Thyroid gland (tissue), 4 donors: ENCODE measurements at regions not wholly inside any gene's neighbourhood (a gene's known extent, or its start where the extent isn't known, plus 50 kb on each side); places are given as distances from the start of the nearest gene placed in this dataset. TPM values are rescaled to one million over a fixed set of nuclear protein-coding genes. Genes with fewer than 3 reads are reported as not detected.

Experiments
- DNase-seq, 2 donors: peaks; one replicate each; pipeline ENCODE4 v3.0.0-alpha.2; 2019
- H3K27ac ChIP-seq, 3 donors: fragments of 200-600 bp; sonication (generic); 1 replicate in 2 of 3; 2 replicates in 1 of 3; pipeline ENCODE4 v1.5.1; 2016 to 2019; ENCODE audit warnings: mild to moderate bottlenecking in 1 of 3, moderate library complexity in 1 of 3
- H3K27me3 ChIP-seq: fragments of 200-600 bp; sonication (generic); one replicate; pipeline ENCODE4 v1.5.1; 2019
- H3K36me3 ChIP-seq, 2 donors: fragments of 200-600 bp; sonication (generic); one replicate each; pipeline ENCODE4 v1.5.1; 2016 to 2019
- H3K4me1 ChIP-seq, 2 donors: fragments of 200-600 bp; sonication (generic); one replicate each; pipeline ENCODE4 v1.5.1; 2017 to 2019
- H3K4me3 ChIP-seq, 3 donors: fragments of 200-600 bp; sonication (generic); replicated peaks in 1 of 3; 1 replicate in 2 of 3; 2 replicates in 1 of 3; pipeline ENCODE4 v1.5.1; 2016; ENCODE audit warnings: mild to moderate bottlenecking in 1 of 3
- H3K9me3 ChIP-seq: fragments of 200-600 bp; sonication (generic); one replicate; pipeline ENCODE4 v1.5.1; 2017
- CTCF ChIP-seq, 6 experiments: fragments of 200-600 bp in 3 of 6; fragments of 450-650 bp in 3 of 6; sonication (generic) in 3 of 6; IDR thresholded peaks; one replicate each; pipeline ENCODE4 v1.5.1; 2016 to 2019; ENCODE audit warnings: antibody characterized with exemption in 6 of 6, mild to moderate bottlenecking in 2 of 6, inconsistent platforms in 1 of 6, moderate library complexity in 1 of 6
- POLR2A ChIP-seq, 2 donors: fragments of 450-650 bp; IDR thresholded peaks; one replicate each; pipeline ENCODE4 v1.6.1; 2017; ENCODE audit warnings: antibody characterized with exemption in 2 of 2, mild to moderate bottlenecking in 2 of 2, moderate library complexity in 1 of 2
- WGBS, 2 donors: methylation state at CpG; one replicate each; pipeline ENCODE4 v1.1.5; 2017; 5-methylcytosine and 5-hydroxymethylcytosine counted together
- intact Hi-C: fragments of 100-400 bp; cut with DNase I; formaldehyde crosslinking; loops from one replicate; pipeline ENCODE4 v1.15.1; 2023
- small RNA-seq: library from RNA; depleted of rRNA; stranded (forward); fragments of <200 nt; gene quantifications from one replicate; pipeline ENCODE3, GENCODE V24; 2016

- Histone ChIP-seq H3K27me3 (no peaks in the 10 kb centered on the region), H3K4me3 (no peak overlapping the region), H3K27ac (no peak overlapping the region), H3K4me1 (no peaks in the 10 kb centered on the region), H3K36me3 (no peaks in the 10 kb centered on the region), H3K9me3 (no peaks in the 10 kb centered on the region)
- DNase-seq = no peak
- WGBS, 2 donors = 84 to 94% methylated on average over 1 of the region's 1 CpG
- intact Hi-C loops = no loop called here
- TF ChIP-seq CTCF (IDR thresholded peaks at IDR 0.05) (no peak), POLR2A (IDR thresholded peaks at IDR 0.05) (no peak)
Observed at GRCh38 chr5:114308508-114308907, 53.4 kb upstream of the KCNN2 start.

GRCh38 chr5:114310666-114311065 lies 51.2 kb upstream of the KCNN2 start:
- Histone ChIP-seq H3K27me3 (no peaks in the 10 kb centered on the region), H3K4me3 (no peak overlapping the region), H3K4me1 (no peaks in the 10 kb centered on the region), H3K27ac (no peak overlapping the region), H3K9me3 (no peaks in the 10 kb centered on the region), H3K36me3 (no peaks in the 10 kb centered on the region)
- 72 to 78% methylated on average over 2 of the region's 2 CpGs for WGBS, 2 donors
- no peak for DNase-seq
- TF ChIP-seq POLR2A (IDR thresholded peaks at IDR 0.05) = no peak
- no peak for TF ChIP-seq CTCF (IDR thresholded peaks at IDR 0.05)
- intact Hi-C loops = no loop called here

GRCh38 chr5:114311281-114311680 lies 50.6 kb upstream of the KCNN2 start:
- no peaks in the 10 kb centered on the region for H3K27me3 ChIP-seq
- 63 to 69% methylated on average over 2 of the region's 2 CpGs for WGBS, 2 donors

GRCh38 chr5:114311968-114312367 lies 49.9 kb upstream of the KCNN2 start:
- Histone ChIP-seq H3K4me1 (no peaks in the 10 kb centered on the region), H3K27me3 (no peaks in the 10 kb centered on the region), H3K4me3 (no peak overlapping the region), H3K36me3 (no peaks in the 10 kb centered on the region), H3K27ac (no peak overlapping the region), H3K9me3 (no peaks in the 10 kb centered on the region)
- WGBS, 2 donors = 50 to 55% methylated on average over 1 of the region's 1 CpG
- TF ChIP-seq CTCF (IDR thresholded peaks at IDR 0.05) (no peak), POLR2A (IDR thresholded peaks at IDR 0.05) (no peak)
- intact Hi-C loops = no loop called here
- no peak for DNase-seq

More at GRCh38 chr5:114311281-114311680, 50.6 kb upstream of the KCNN2 start:
- TF ChIP-seq POLR2A (IDR thresholded peaks at IDR 0.05) = no peak
- TF ChIP-seq CTCF (IDR thresholded peaks at IDR 0.05) = no peak
- H3K4me1 ChIP-seq = no peaks in the 10 kb centered on the region
- no peak overlapping the region for H3K4me3 ChIP-seq
- H3K9me3 ChIP-seq = no peaks in the 10 kb centered on the region
- DNase-seq = no peak
- no peak overlapping the region for H3K27ac ChIP-seq
- H3K36me3 ChIP-seq = no peaks in the 10 kb centered on the region
- intact Hi-C loops = no loop called here

Small RNA genes lying in the stretch of these regions (small RNA-seq; reads per million reads assigned to genes)
- gene RN7SKP89 = not detected
